ENCODE measurements at regions not wholly inside any gene's neighbourhood (a gene's known extent, or its start where the extent isn't known, plus 50 kb on each side); places are given as distances from the start of the nearest gene placed in this dataset.

DNA sequence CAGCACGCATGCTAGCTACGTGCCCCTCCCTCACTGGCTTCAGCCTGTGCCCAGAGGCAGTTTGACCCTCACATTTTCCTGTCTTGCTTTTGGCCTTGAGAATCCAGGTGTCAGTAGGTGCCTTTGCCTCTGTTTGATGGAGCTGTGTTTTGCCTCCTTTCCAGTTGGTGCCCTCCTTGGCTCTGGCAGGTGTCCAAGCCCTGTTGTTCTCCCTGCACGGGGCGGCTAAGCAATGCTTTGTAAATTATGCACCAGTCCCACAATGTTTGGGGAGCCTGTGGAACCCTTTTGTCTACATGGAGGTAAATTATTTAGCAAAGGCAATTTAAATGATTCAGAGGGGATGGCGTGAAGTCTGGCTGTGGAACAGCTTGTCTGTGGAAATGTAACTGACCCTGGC is 202.9 kb upstream of the BOD1L1 start:
- no peak for DNase-seq (ENCODE audit: extremely low spot score in 2 of 2)
- Histone ChIP-seq H3K4me3 (no peak overlapping the region), H3K27me3 (no peaks in the 10 kb centered on the region), H3K27ac (no peak overlapping the region), H3K9me3 (no peaks in the 10 kb centered on the region), H3K4me1 (no peaks in the 10 kb centered on the region), H3K36me3 (no peaks in the 10 kb centered on the region)
- intact Hi-C loops (cut with DNase I), result no loop called here
- TF ChIP-seq POLR2AphosphoS5 (IDR thresholded peaks at IDR 0.05; ENCODE audit: insufficient read depth in 1 of 2, low read depth in 1 of 2), result no peak
- TF ChIP-seq, protein P1, sequence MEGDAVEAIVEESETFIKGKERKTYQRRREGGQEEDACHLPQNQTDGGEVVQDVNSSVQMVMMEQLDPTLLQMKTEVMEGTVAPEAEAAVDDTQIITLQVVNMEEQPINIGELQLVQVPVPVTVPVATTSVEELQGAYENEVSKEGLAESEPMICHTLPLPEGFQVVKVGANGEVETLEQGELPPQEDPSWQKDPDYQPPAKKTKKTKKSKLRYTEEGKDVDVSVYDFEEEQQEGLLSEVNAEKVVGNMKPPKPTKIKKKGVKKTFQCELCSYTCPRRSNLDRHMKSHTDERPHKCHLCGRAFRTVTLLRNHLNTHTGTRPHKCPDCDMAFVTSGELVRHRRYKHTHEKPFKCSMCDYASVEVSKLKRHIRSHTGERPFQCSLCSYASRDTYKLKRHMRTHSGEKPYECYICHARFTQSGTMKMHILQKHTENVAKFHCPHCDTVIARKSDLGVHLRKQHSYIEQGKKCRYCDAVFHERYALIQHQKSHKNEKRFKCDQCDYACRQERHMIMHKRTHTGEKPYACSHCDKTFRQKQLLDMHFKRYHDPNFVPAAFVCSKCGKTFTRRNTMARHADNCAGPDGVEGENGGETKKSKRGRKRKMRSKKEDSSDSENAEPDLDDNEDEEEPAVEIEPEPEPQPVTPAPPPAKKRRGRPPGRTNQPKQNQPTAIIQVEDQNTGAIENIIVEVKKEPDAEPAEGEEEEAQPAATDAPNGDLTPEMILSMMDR (IDR thresholded peaks at IDR 0.05), result no peak
- TF ChIP-seq POLR2A (IDR thresholded peaks at IDR 0.05), result no peak

- Histone ChIP-seq H3K9me3 (no peaks in the 10 kb centered on the region), H3K27ac (no peak overlapping the region), H3K4me3 (no peak overlapping the region), H3K36me3 (no peaks in the 10 kb centered on the region), H3K27me3 (no peaks in the 10 kb centered on the region), H3K4me1 (no peaks in the 10 kb centered on the region)
- TF ChIP-seq POLR2AphosphoS5 (IDR thresholded peaks at IDR 0.05; ENCODE audit: insufficient read depth in 1 of 2, low read depth in 1 of 2), result no peak
- TF ChIP-seq POLR2A (IDR thresholded peaks at IDR 0.05), result no peak
- TF ChIP-seq, protein P1 (IDR thresholded peaks at IDR 0.05), result no peak
- DNase-seq (ENCODE audit: extremely low spot score in 2 of 2), result no peak
- intact Hi-C loops (cut with DNase I), result no loop called here
Observed at GRCh38 chr4:13833171-13833804, 205.8 kb upstream of the BOD1L1 start.

- H3K36me3 ChIP-seq, result no peaks in the 10 kb centered on the region
- DNase-seq (ENCODE audit: extremely low spot score in 2 of 2), result no peak
- no peak overlapping the region for H3K27ac ChIP-seq
- H3K4me3 ChIP-seq, result no peak overlapping the region
- TF ChIP-seq, protein P1 (IDR thresholded peaks at IDR 0.05), result no peak
- no peaks in the 10 kb centered on the region for H3K4me1 ChIP-seq
- intact Hi-C loops (cut with DNase I), result no loop called here
- H3K9me3 ChIP-seq, result no peaks in the 10 kb centered on the region
- H3K27me3 ChIP-seq, result no peaks in the 10 kb centered on the region
Observed at GRCh38 chr4:13836946-13837912, 209.7 kb upstream of the BOD1L1 start.

DNA sequence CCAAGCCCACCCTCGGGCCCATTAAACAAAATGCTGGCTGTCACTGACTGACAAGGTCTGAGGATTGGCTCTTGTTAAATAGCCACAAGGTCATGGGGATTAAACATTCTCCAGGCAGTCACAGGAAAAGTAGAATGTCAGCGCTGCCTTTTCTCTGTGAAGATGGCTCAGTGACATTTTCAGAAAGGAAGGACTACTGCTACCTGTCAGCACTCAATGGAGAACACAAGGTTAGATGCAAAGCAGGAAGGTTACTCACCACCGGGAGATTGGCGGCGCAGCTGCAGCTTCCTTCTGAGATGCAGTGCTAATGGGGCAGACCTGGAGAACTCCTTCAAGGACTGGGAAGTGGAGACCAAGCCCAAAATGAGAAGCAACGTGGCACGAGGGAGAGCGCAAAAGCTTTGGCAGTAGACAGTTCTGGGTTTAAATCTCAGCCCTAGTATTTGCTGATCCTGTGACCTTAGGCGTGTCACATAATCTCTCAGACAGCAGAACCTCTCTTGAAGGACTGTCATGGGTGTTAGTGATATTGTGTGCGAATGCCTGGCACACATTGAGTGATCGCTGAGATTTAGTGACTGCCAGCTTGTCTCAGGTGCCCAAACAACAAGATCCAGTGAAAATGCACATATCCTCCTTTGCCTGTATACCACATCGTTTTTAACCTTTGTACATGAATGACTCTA is 213.1 kb upstream of the BOD1L1 start:
- H3K27me3 ChIP-seq, result no peaks in the 10 kb centered on the region
- intact Hi-C loops (cut with DNase I), result no loop called here
- no peaks in the 10 kb centered on the region for H3K9me3 ChIP-seq
- no peak for DNase-seq (ENCODE audit: extremely low spot score in 2 of 2)
- H3K4me3 ChIP-seq, result no peak overlapping the region
- no peaks in the 10 kb centered on the region for H3K4me1 ChIP-seq
- H3K27ac ChIP-seq, result no peak overlapping the region
- no peaks in the 10 kb centered on the region for H3K36me3 ChIP-seq
- TF ChIP-seq POLR2AphosphoS5 (IDR thresholded peaks at IDR 0.05; ENCODE audit: insufficient read depth in 1 of 2, low read depth in 1 of 2) (no peak), POLR2A (IDR thresholded peaks at IDR 0.05) (no peak)
- TF ChIP-seq, protein P1 (IDR thresholded peaks at IDR 0.05), result no peak

Data from vagina (tissue), 2 donors.